GM19043 (cell line): ENCODE measurements at regions not wholly inside any gene's neighbourhood (a gene's known extent, or its start where the extent isn't known, plus 50 kb on each side); places are given as distances from the start of the nearest gene placed in this dataset.
"Not testable (repeated sequence)": the region's sequence is repeated elsewhere in the genome, so short reads cannot be mapped to it uniquely, and the experiment has no call there.

Experiments used
- ATAC-seq: cut with Tn5 transposase; IDR thresholded peaks from one replicate; pipeline ENCODE4 v1.9.1; 2021; ENCODE audit warnings: low read depth; ENCODE audit not compliant: unreplicated experiment

DNA sequence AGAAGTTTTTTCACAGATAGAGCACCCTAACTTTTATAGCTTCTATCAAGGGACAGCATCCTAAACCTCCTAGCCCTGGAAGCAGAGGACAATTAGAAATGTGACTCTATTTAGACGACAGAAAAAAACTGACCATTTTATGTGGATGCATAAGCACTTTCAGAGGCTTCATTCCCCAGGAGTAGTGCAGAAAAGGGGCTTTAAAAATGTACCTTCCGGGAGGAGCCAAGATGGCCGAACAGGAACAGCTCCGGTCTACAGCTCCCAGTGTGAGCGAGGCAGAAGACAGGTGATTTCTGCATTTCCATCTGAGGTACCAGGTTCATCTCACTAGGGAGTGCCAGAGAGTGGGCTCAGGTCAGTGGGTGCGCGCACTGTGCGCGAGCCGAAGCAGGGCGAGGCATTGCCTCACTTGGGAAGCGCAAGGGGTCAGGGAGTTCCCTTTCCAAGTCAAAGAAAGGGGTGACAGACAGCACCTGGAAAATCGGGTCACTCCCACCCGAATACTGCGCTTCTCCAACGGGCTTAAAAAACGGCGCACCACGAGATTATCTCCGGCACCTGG is 416.4 kb upstream of the C1orf87 start:
- not testable (repeated sequence) for ATAC-seq

- ATAC-seq, result no peak
Measured at GRCh38 chr1:60488847-60489246, 415.3 kb upstream of the C1orf87 start.

DNA sequence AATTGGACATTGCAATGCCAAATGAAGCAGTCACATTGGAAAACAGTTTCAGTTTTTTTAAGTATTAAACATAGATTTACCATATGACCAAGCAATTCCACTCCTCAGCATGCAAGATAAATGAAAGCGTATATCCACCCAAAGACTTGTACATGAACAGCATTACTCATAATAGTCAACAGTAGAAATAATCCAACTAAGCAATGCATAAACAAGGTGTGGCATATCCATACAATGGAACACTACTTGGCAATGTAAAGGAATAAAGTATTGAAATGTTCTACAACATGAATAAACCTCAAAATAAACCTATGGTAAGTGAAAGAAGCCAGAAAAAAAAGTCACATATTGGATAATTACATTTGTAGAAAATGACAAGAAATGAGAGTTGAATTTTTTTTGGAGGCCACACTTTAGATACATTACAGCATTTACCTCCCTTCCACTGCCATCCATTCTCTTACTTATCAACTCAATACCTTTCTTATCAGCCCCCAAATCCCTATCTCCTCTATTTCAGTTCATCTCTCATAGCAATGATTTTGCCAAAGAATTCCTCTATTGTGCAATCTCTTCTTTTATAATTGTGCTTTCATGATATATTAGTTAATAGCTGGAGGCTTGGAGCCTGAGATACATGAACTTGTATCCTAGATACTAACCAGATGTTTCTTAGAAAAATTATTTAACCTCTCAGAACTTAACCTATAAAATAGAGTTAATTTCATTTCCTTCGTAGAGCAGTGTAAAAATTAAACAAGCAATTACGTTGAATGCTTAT is 414.2 kb upstream of the C1orf87 start:
- ATAC-seq, result no peak

GRCh38 chr1:60483509-60483908 is 409.9 kb upstream of the C1orf87 start:
- ATAC-seq, result no peak

DNA sequence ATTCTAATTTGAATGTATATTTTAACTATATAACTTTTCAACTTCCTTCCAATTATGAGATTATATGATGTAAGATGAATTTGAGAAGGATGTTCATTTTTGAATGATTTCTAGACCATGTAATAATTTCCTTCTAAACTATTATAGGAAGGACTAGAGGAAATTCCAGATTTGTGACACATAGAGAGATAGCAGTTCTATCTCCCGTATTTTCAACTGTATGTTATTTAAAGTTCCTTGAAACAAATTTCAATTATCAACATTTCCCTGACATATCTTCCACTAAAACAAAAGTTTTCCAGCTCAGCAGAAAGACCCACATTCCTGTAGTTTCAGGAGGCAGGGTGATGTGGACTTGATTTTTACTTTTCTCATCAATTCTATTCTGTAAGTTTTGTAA is 396.7 kb upstream of the C1orf87 start:
- ATAC-seq, result no peak

GRCh38 chr1:60463786-60464185 is 390.2 kb upstream of the C1orf87 start:
- ATAC-seq, result no peak

DNA sequence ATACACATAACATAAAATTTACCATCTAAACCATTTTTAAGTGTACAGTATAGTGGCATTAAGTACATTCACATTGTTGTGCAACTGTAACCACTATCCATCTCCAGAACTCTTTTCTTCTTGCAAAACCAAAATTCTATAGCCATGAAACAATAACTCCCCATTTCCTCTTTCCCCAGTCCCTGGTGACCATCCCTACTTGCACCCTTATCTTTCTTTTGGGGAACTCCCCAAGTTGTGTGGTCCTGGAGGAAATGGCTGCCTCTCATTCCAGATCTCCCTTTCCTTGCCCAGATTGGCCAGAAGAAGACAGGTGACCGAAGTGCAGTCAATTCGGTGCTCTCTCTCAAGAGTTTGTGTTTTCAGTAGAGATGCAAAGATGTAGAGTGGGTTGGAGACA is 389.6 kb upstream of the C1orf87 start:
- ATAC-seq, result no peak

GRCh38 chr1:60461925-60462595 is 388.5 kb upstream of the C1orf87 start:
- no peak for ATAC-seq

DNA sequence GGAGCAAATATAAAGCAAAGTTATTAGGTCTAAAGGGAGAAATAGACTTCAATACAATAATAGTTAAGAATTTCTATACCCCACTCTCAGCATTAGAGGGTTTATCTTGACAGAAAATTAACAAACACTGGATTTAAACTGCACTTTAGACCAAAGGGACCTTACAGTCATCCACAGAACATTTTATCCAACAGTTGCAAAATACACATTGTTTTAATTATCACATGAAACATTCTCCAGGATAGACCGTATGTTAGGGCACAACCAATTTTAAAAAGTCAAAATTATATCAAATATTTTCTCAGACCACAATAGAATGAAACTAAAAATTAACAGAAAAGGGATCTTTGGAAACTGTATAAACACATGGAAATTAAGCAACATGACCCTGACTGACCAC is 384.5 kb upstream of the C1orf87 start:
- no peak for ATAC-seq

DNA sequence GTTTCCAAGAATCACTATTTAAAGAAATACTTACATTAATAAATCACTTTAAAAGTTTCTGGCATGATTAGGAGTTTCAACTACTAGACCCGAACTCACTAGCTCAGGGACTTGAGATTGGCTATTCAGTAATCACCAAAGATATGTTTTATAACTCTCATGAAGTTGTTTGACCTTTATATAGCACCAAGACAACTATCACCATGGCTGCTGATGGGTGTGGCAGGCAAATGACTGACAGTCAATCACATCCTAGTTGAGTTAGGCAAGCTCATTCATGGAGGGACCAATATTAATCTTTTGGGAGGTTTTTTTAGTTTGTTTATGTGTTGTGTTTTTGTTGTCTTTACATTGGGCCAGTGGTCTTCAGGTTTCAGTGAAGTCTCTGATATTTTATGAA is 376.3 kb upstream of the C1orf87 start:
- no peak for ATAC-seq

GRCh38 chr1:60448850-60449249 is 375.3 kb upstream of the C1orf87 start:
- ATAC-seq, result no peak

DNA sequence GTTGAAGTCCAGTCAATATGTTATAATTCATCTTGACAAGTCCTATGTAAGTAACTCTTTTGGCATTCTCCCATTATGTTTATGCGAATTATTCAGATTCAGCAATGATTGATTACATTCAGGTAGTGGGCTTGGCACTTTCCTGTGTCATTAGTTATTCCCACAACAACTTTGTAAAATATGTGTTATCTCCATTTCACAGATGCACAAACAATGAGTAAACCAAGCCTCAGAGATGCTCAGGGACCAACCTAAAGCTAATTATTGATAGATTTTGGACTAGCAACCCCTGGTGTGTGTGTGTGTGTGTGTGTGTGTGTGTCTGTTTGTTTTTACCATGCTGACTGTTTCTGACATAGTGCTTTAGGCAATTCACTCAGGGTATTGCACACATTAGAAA is 371.1 kb upstream of the C1orf87 start:
- no peak for ATAC-seq

DNA sequence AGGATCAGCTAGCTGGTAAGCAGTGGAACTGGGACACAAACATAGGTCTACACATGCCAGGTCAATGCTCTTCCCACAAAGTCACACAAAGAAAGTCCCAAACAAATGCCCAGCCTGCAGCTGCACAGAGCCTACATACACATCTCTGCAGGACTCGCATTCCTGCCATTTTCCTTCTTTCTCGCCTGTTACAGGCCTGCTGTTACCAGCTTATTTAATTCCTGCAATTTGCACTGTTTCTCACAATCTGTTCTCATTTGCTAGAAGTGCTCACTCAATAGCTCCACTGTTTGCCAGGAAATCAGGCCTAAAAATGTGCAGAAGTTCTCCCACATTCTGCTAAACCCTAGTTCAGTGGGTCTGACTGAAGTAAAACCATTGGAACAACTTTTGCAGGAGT is 362.6 kb upstream of the C1orf87 start:
- ATAC-seq, result no peak

DNA sequence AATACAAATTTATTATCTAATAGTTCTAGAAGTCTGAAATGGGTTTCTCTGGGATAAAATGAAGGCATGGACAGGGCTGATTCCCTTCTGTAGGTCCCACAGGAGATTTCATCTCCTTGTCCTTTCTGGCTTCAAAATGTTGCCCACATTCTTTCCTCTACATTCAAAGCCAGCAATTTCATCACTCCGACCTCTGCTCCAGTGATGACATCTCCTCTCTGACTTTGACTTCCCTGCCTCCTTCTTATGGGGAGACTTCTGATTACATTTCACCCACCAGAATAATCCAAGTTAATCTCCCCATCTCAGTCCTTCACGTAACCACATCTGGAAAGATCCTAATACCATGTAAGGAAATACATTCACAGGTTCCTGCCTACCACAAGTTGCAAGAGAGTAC is 358.0 kb upstream of the C1orf87 start:
- no peak for ATAC-seq

- no peak for ATAC-seq
Measured at GRCh38 chr1:60430375-60430774, 356.8 kb upstream of the C1orf87 start.

- no peak for ATAC-seq
Measured at GRCh38 chr1:60428127-60428526, 354.6 kb upstream of the C1orf87 start.

- no peak for ATAC-seq
Measured at GRCh38 chr1:60427701-60428100, 354.1 kb upstream of the C1orf87 start.

- ATAC-seq, result no peak
Measured at GRCh38 chr1:60427194-60427593, 353.6 kb upstream of the C1orf87 start.

- no peak for ATAC-seq
Measured at GRCh38 chr1:60425528-60425927, 352.0 kb upstream of the C1orf87 start.

DNA sequence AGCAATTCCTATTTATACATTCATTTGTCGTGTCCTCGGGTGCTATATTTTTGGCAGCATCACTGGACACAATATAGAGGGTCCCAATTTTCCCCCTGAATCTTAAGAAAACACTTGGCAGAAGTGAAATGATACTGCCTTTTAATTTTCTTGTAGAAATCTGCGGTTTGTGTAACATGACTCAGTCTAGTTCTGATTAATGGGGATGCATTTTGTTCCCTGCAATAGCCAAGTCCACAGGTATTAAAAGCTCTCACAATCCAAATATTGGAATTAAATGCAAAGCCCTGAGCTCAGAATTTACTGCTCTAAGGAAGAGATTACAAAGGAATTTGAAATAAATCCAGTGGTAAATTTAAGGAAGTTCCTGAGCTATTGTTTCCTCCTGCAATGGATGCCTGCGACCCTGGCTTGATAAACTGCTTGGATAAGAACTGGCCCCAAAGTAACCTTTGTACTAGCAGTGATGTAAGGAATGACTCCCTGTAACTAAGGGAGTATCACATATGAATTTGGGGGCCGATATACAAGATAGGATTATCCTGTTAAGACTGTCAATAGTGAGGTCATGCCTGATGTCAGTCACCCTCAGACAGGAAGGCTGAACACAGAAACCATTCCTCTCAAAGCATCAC is 349.7 kb upstream of the C1orf87 start:
- no peak for ATAC-seq

DNA sequence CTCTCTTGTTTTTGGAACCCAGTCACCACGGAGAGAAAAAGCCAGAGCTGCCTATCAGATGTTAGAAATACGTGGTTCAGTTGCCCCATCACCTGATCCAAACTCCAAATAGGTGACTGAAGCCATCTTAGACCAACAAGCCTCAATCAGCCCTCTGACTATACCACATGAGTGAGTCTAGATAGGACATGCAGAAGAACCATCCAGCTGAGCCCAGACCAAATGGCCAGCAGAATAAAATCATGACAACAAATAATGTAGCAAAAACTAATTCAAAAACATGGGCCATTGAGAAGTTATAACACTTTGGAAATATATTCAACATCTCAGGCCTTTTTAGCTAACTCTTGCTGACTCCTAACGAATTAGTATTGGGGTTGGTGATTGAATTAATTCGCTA is 348.4 kb upstream of the C1orf87 start:
- no peak for ATAC-seq
